Mammary epithelial cell (primary cell): ENCODE measurements at regions not wholly inside any gene's neighbourhood (a gene's known extent, or its start where the extent isn't known, plus 50 kb on each side); places are given as distances from the start of the nearest gene placed in this dataset.

Experiments used
- CTCF ChIP-seq, 2 donors: IDR thresholded peaks in 1 of 2; conservative IDR thresholded peaks in 1 of 2; 2 replicates each; pipeline ENCODE4 v1.5.1; 2011 to 2012; ENCODE audit warnings: inconsistent platforms in 2 of 2, low read length in 2 of 2, mild to moderate bottlenecking in 2 of 2, control low read depth in 1 of 2, low read depth in 1 of 2; ENCODE audit not compliant: insufficient read depth in 1 of 2; ENCODE audit errors: extremely low read depth in 1 of 2
- EZH2 ChIP-seq: IDR thresholded peaks from 2 replicates; pipeline ENCODE4 v1.6.1; 2012; ENCODE audit warnings: low read length, inconsistent platforms, borderline replicate concordance

- TF ChIP-seq CTCF (conservative IDR thresholded peaks at IDR 0.05 in 1 of 2, IDR thresholded peaks at IDR 0.05 in 1 of 2; ENCODE audit: extremely low read depth in 1 of 2, insufficient read depth in 1 of 2, low read depth in 1 of 2, low read length in 2 of 2) (no peak), EZH2 (no peak)
Observed at GRCh38 chr17:63190821-63191370, 224.9 kb downstream of the TANC2 start.
